Naive thymus-derived CD8-positive, alpha-beta T cell (primary cell): ENCODE measurements at regions not wholly inside any gene's neighbourhood (a gene's known extent, or its start where the extent isn't known, plus 50 kb on each side); places are given as distances from the start of the nearest gene placed in this dataset.

Experiments used
- ATAC-seq, 2 donors: fragments of 150-1000 bp; cut with Tn5 transposase in 1 of 2; sonication (Bioruptor Pico), chemical (Tn5 transposase) in 1 of 2; 1 replicate in 1 of 2; 2 replicates in 1 of 2; pipeline ENCODE4 v1.10.0; 2021; ENCODE audit warnings: mild to moderate bottlenecking in 2 of 2, moderate library complexity in 2 of 2
- POLR2A ChIA-PET: fragments of 350-600 bp; sonication (Branson Sonifier 250); formaldehyde crosslinking; loops from one replicate; lab custom pipeline; 2021; ENCODE audit warnings: antibody characterized with exemption; lab: Charles Lee
- DNase-seq, 10 donors: peaks; one replicate each; pipeline versions ENCODE4 v3.0.0 to v3.0.0-alpha.2; 2020 to 2022
- H3K27ac Mint-ChIP-seq, 10 donors: one replicate each; pipeline ENCODE4 v1.8.0; 2020 to 2022; ENCODE audit warnings: mild to moderate bottlenecking in 10 of 10, mixed read lengths in 10 of 10, moderate library complexity in 4 of 10, inconsistent platforms in 1 of 10
- H3K27me3 Mint-ChIP-seq, 5 donors: one replicate each; pipeline ENCODE4 v1.8.0; 2021 to 2022; ENCODE audit warnings: mixed read lengths in 5 of 5
- H3K36me3 Mint-ChIP-seq, 3 donors: one replicate each; pipeline ENCODE4 v1.8.0; 2020 to 2022; ENCODE audit warnings: mixed read lengths in 3 of 3, mild to moderate bottlenecking in 2 of 3, inconsistent platforms in 1 of 3
- H3K4me1 Mint-ChIP-seq, 4 donors: one replicate each; pipeline ENCODE4 v1.8.0; 2021 to 2022; ENCODE audit warnings: mixed read lengths in 4 of 4
- H3K4me3 Mint-ChIP-seq, 10 donors: one replicate each; pipeline ENCODE4 v1.8.0; 2020 to 2022; ENCODE audit warnings: mild to moderate bottlenecking in 10 of 10, mixed read lengths in 10 of 10, moderate library complexity in 6 of 10, inconsistent platforms in 1 of 10
- H3K9me3 Mint-ChIP-seq, 9 donors: one replicate each; pipeline ENCODE4 v1.8.0; 2020 to 2022; ENCODE audit warnings: mixed read lengths in 9 of 9, mild to moderate bottlenecking in 3 of 9, inconsistent platforms in 1 of 9, moderate library complexity in 1 of 9

GRCh38 chrX:6759655-6760375 lies 224.9 kb upstream of the VCX3A start:
- Mint-ChIP-seq H3K4me3 (no peak overlapping the region), H3K27me3 (peaks cover 0 to 9% (median 0%) of the 10 kb centered on the region in 5 donors), H3K27ac (no peak overlapping the region), H3K36me3 (peaks cover 0 to 14% (median 3%) of the 10 kb centered on the region in 3 donors), H3K4me1 (no peaks in the 10 kb centered on the region), H3K9me3 (peaks cover 0 to 22% (median 3%) of the 10 kb centered on the region in 9 donors)
- POLR2A ChIA-PET: no interaction called here
- no peak for DNase-seq
- ATAC-seq: no peak

GRCh38 chrX:6758234-6758633 lies 223.3 kb upstream of the VCX3A start:
- Mint-ChIP-seq H3K9me3 (peaks cover 0 to 22% (median 6%) of the 10 kb centered on the region in 9 donors), H3K36me3 (peaks cover 0 to 14% (median 3%) of the 10 kb centered on the region in 3 donors), H3K27ac (no peak overlapping the region), H3K4me3 (no peak overlapping the region), H3K4me1 (no peaks in the 10 kb centered on the region), H3K27me3 (peaks cover 0 to 9% (median 0%) of the 10 kb centered on the region in 5 donors)
- POLR2A ChIA-PET: no interaction called here
- no peak for ATAC-seq
- no peak for DNase-seq

- ATAC-seq: no peak
- Mint-ChIP-seq H3K27me3 (peaks cover 0 to 9% (median 0%) of the 10 kb centered on the region in 5 donors), H3K4me1 (no peaks in the 10 kb centered on the region), H3K4me3 (no peak overlapping the region), H3K9me3 (peaks cover 0 to 22% (median 7%) of the 10 kb centered on the region in 9 donors), H3K27ac (no peak overlapping the region), H3K36me3 (peaks cover 0 to 14% (median 3%) of the 10 kb centered on the region in 3 donors)
- no peak for DNase-seq
- POLR2A ChIA-PET: no interaction called here
These were observed 222.7 kb upstream of the VCX3A start for GRCh38 chrX:6757631-6758030.

GRCh38 chrX:6748595-6748994 lies 213.7 kb upstream of the VCX3A start:
- H3K9me3 Mint-ChIP-seq: peaks cover 0 to 11% (median 2%) of the 10 kb centered on the region in 9 donors
- no peaks in the 10 kb centered on the region for H3K27me3 Mint-ChIP-seq
- no peak overlapping the region for H3K4me3 Mint-ChIP-seq

GRCh38 chrX:6738518-6739470 lies 203.9 kb upstream of the VCX3A start:
- POLR2A ChIA-PET: no interaction called here
- DNase-seq (peak in 1 of 10 donors; percentile 0), ATAC-seq (no peak)
- Mint-ChIP-seq H3K4me3 (peak overlapping the region in 2 of 10 donors; percentile 7 to 21), H3K36me3 (no peaks in the 10 kb centered on the region), H3K27me3 (no peaks in the 10 kb centered on the region), H3K9me3 (peaks cover 0 to 15% (median 0%) of the 10 kb centered on the region in 9 donors), H3K4me1 (peaks cover 0 to 11% (median 9%) of the 10 kb centered on the region in 4 donors), H3K27ac (peak overlapping the region in 2 of 10 donors; percentile 12 to 25)

More at GRCh38 chrX:6748595-6748994, 213.7 kb upstream of the VCX3A start:
- Mint-ChIP-seq H3K27ac (no peak overlapping the region), H3K36me3 (no peaks in the 10 kb centered on the region), H3K4me1 (no peaks in the 10 kb centered on the region)
- ATAC-seq (no peak), DNase-seq (no peak)
- POLR2A ChIA-PET: no interaction called here

- DNase-seq: no peak
- Mint-ChIP-seq H3K27ac (no peak overlapping the region), H3K4me1 (peaks cover 0 to 11% (median 9%) of the 10 kb centered on the region in 4 donors), H3K9me3 (peaks cover 0 to 15% (median 0%) of the 10 kb centered on the region in 9 donors), H3K27me3 (peaks cover 0 to 6% (median 0%) of the 10 kb centered on the region in 5 donors), H3K36me3 (no peaks in the 10 kb centered on the region), H3K4me3 (no peak overlapping the region)
- ATAC-seq: no peak
- POLR2A ChIA-PET: no interaction called here
These were observed 200.1 kb upstream of the VCX3A start for GRCh38 chrX:6734844-6735634.

- POLR2A ChIA-PET: no interaction called here
- no peak overlapping the region for H3K27ac Mint-ChIP-seq
- H3K9me3 Mint-ChIP-seq: peaks cover 0 to 14% (median 0%) of the 10 kb centered on the region in 9 donors
These were observed 197.2 kb upstream of the VCX3A start for GRCh38 chrX:6732101-6732500.

GRCh38 chrX:6729626-6730025 lies 194.7 kb upstream of the VCX3A start:
- no peaks in the 10 kb centered on the region for H3K36me3 Mint-ChIP-seq
- POLR2A ChIA-PET: no interaction called here
- H3K4me3 Mint-ChIP-seq: no peak overlapping the region
- H3K27me3 Mint-ChIP-seq: peaks cover 0 to 6% (median 0%) of the 10 kb centered on the region in 5 donors
- H3K27ac Mint-ChIP-seq: no peak overlapping the region
- ATAC-seq: no peak
- H3K4me1 Mint-ChIP-seq: no peaks in the 10 kb centered on the region
- H3K9me3 Mint-ChIP-seq: peaks cover 0 to 4% (median 0%) of the 10 kb centered on the region in 9 donors
- no peak for DNase-seq

More at GRCh38 chrX:6732101-6732500, 197.2 kb upstream of the VCX3A start:
- Mint-ChIP-seq H3K27me3 (peaks cover 0 to 6% (median 0%) of the 10 kb centered on the region in 5 donors), H3K4me3 (no peak overlapping the region), H3K36me3 (no peaks in the 10 kb centered on the region), H3K4me1 (no peaks in the 10 kb centered on the region)
- ATAC-seq (no peak), DNase-seq (no peak)

- Mint-ChIP-seq H3K4me1 (no peaks in the 10 kb centered on the region), H3K27me3 (peaks cover 0 to 4% (median 0%) of the 10 kb centered on the region in 5 donors), H3K27ac (no peak overlapping the region), H3K36me3 (no peaks in the 10 kb centered on the region), H3K4me3 (no peak overlapping the region), H3K9me3 (peaks cover 0 to 2% (median 0%) of the 10 kb centered on the region in 9 donors)
- DNase-seq (no peak), ATAC-seq (no peak)
- POLR2A ChIA-PET: no interaction called here
These were observed 183.8 kb upstream of the VCX3A start for GRCh38 chrX:6718766-6719165.

- Mint-ChIP-seq H3K4me1 (no peaks in the 10 kb centered on the region), H3K9me3 (no peaks in the 10 kb centered on the region), H3K36me3 (no peaks in the 10 kb centered on the region), H3K4me3 (no peak overlapping the region), H3K27ac (no peak overlapping the region), H3K27me3 (no peaks in the 10 kb centered on the region)
- ATAC-seq: no peak
- POLR2A ChIA-PET: no interaction called here
- DNase-seq: no peak
These were observed 173.9 kb upstream of the VCX3A start for GRCh38 chrX:6708676-6709380.

- ATAC-seq: no peak
- no peaks in the 10 kb centered on the region for H3K27me3 Mint-ChIP-seq
- no peak overlapping the region for H3K27ac Mint-ChIP-seq
These were observed 173.1 kb upstream of the VCX3A start for GRCh38 chrX:6708041-6708440.

GRCh38 chrX:6707497-6707896 lies 172.6 kb upstream of the VCX3A start:
- no peaks in the 10 kb centered on the region for H3K9me3 Mint-ChIP-seq
- POLR2A ChIA-PET: no interaction called here
- H3K36me3 Mint-ChIP-seq: no peaks in the 10 kb centered on the region
- H3K4me3 Mint-ChIP-seq: no peak overlapping the region
- no peaks in the 10 kb centered on the region for H3K4me1 Mint-ChIP-seq
- ATAC-seq (no peak), DNase-seq (no peak)
- H3K27ac Mint-ChIP-seq: no peak overlapping the region
- H3K27me3 Mint-ChIP-seq: no peaks in the 10 kb centered on the region

More at GRCh38 chrX:6708041-6708440, 173.1 kb upstream of the VCX3A start:
- no peaks in the 10 kb centered on the region for H3K9me3 Mint-ChIP-seq
- POLR2A ChIA-PET: no interaction called here
- DNase-seq: no peak
- H3K36me3 Mint-ChIP-seq: no peaks in the 10 kb centered on the region
- H3K4me1 Mint-ChIP-seq: no peaks in the 10 kb centered on the region
- no peak overlapping the region for H3K4me3 Mint-ChIP-seq
